Loucy (cell line): ENCODE measurements at regions not wholly inside any gene's neighbourhood (a gene's known extent, or its start where the extent isn't known, plus 50 kb on each side); places are given as distances from the start of the nearest gene placed in this dataset.

Experiments
- CTCF ChIP-seq: fragments of 200-600 bp; sonication (generic); conservative IDR thresholded peaks from 2 replicates; pipeline ENCODE4 v1.5.1; 2014; ENCODE audit warnings: mild to moderate bottlenecking, antibody characterized with exemption, low read length
- EZH2phosphoT487 ChIP-seq: fragments of 200-600 bp; IDR thresholded peaks from 2 replicates; pipeline ENCODE4 v1.6.1; 2018; ENCODE audit warnings: antibody characterized with exemption, mild to moderate bottlenecking, moderate library complexity, borderline replicate concordance

- no peak for TF ChIP-seq EZH2phosphoT487
- peak; percentile 91 for TF ChIP-seq CTCF
These were observed 126.2 kb upstream of the RASGRP1 start for GRCh38 chr15:38690719-38691332.
